Activated B cell treated with CpG ODN at 0.5 μM for 24 hours (primary cell): ENCODE measurements at regions not wholly inside any gene's neighbourhood (a gene's known extent, or its start where the extent isn't known, plus 50 kb on each side); places are given as distances from the start of the nearest gene placed in this dataset.

ENCODE experiments used
- ATAC-seq: fragments of 200-7000 bp; cut with Tn5 transposase; one replicate; pipeline ENCODE4 v1.10.0; 2021; ENCODE audit warnings: low read depth, mild to moderate bottlenecking, moderate library complexity
- CTCF ChIA-PET: fragments of 350-600 bp; sonication (Branson Sonifier 250); formaldehyde crosslinking; loops from one replicate; lab custom pipeline; 2021; ENCODE audit warnings: antibody characterized with exemption; lab: Charles Lee
- POLR2A ChIA-PET: fragments of 350-600 bp; sonication (Branson Sonifier 250); formaldehyde crosslinking; loops from one replicate; lab custom pipeline; 2021; ENCODE audit warnings: antibody characterized with exemption; lab: Charles Lee
- DNase-seq: peaks from one replicate; pipeline ENCODE4 v3.0.0; 2022
- H3K27ac Mint-ChIP-seq: one replicate; pipeline ENCODE4 v1.8.0; 2020; ENCODE audit warnings: mixed read lengths
- H3K27me3 Mint-ChIP-seq: one replicate; pipeline ENCODE4 v1.8.0; 2021; ENCODE audit warnings: mixed read lengths
- H3K36me3 Mint-ChIP-seq: one replicate; pipeline ENCODE4 v1.8.0; 2021; ENCODE audit warnings: low read depth, mixed read lengths
- H3K4me1 Mint-ChIP-seq: one replicate; pipeline ENCODE4 v1.8.0; 2021; ENCODE audit warnings: mixed read lengths
- H3K4me3 Mint-ChIP-seq: one replicate; pipeline ENCODE4 v1.8.0; 2020; ENCODE audit warnings: mild to moderate bottlenecking, mixed read lengths
- H3K9me3 Mint-ChIP-seq: one replicate; pipeline ENCODE4 v1.8.0; 2020; ENCODE audit warnings: mixed read lengths
- intact Hi-C: fragments of 100-400 bp; cut with micrococcal nuclease; formaldehyde crosslinking; loops from one replicate; pipeline ENCODE4 v1.15.1; 2024
- TF ChIP-seq, protein P1 (sequence below): fragments of 200-600 bp; IDR thresholded peaks from one replicate; pipeline ENCODE4 v1.8.0; 2022; ENCODE audit warnings: antibody characterized with exemption, mild to moderate bottlenecking

DNA sequence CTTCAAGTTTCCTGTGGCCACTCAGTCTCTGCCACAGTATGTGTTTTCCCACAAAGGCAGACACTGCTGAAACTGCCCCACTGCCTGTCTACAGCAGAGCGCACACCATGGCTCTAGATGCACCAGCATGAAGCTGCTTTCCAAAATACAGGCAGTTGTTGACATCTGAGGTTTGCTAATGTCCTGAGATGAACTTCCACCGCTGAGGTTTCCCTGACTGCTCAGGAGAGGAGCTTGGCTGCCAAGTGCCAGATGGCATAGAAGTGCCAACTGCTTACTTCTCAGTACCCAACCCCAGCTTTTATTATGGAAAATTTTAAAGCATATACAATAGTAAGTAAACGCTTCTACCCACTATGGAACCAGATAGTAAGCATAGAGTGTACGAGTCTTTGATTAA lies 61.0 kb upstream of the EXOC1L start:
- ChIA-PET POLR2A (no interaction called here), CTCF (no interaction called here)
- TF ChIP-seq, protein P1, sequence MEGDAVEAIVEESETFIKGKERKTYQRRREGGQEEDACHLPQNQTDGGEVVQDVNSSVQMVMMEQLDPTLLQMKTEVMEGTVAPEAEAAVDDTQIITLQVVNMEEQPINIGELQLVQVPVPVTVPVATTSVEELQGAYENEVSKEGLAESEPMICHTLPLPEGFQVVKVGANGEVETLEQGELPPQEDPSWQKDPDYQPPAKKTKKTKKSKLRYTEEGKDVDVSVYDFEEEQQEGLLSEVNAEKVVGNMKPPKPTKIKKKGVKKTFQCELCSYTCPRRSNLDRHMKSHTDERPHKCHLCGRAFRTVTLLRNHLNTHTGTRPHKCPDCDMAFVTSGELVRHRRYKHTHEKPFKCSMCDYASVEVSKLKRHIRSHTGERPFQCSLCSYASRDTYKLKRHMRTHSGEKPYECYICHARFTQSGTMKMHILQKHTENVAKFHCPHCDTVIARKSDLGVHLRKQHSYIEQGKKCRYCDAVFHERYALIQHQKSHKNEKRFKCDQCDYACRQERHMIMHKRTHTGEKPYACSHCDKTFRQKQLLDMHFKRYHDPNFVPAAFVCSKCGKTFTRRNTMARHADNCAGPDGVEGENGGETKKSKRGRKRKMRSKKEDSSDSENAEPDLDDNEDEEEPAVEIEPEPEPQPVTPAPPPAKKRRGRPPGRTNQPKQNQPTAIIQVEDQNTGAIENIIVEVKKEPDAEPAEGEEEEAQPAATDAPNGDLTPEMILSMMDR: no peak
- Mint-ChIP-seq H3K9me3 (no peaks in the 10 kb centered on the region), H3K4me1 (no peaks in the 10 kb centered on the region), H3K4me3 (no peak overlapping the region), H3K27me3 (no peaks in the 10 kb centered on the region), H3K36me3 (no peaks in the 10 kb centered on the region), H3K27ac (no peak overlapping the region)
- DNase-seq (no peak), ATAC-seq (no peak)
- intact Hi-C loops: no loop called here

DNA sequence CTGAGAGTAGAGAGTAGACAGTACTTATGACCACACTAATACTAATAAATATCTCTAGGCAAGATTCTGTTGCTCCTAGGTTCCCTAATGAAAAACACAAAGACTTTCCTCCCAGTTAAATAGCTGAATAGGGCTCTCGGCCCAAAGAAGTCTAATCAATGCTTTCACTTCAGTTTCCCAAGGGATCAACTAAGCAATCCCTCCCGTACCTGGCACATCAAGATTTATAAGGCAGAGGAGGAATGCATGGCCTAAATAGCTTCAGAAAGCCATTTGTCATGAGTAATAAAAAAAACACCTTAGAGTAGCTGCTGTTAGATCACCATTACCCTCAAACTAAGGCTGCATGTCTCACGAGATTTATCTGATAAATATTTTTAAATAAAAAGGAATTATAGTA lies 56.8 kb upstream of the EXOC1L start:
- POLR2A ChIA-PET: no interaction called here
- Mint-ChIP-seq H3K36me3 (no peaks in the 10 kb centered on the region), H3K27ac (no peak overlapping the region), H3K4me1 (no peaks in the 10 kb centered on the region), H3K27me3 (peaks cover 6% of the 10 kb centered on the region), H3K9me3 (no peaks in the 10 kb centered on the region), H3K4me3 (no peak overlapping the region)
- DNase-seq (no peak), ATAC-seq (no peak)
- CTCF ChIA-PET: no interaction called here
- TF ChIP-seq, protein P1: no peak
- intact Hi-C loops: no loop called here

DNA sequence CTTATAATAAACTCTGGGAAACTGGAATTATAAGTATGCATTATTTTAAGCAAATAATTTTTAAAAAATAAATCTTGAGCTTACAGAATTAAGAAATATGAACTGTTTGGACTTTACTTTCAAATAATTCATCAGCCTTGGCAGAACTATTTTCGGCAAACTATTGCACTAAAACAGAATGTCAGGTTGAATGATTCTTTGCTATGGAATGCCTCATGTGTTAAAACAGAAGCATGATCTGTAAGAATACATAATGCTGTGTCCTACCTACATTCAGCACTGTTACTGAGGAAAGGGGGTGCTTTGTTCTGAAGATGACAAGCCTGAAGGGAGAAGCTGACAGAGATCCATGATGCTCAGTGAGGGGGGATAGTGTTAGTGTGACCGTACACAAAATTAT lies 55.6 kb upstream of the EXOC1L start:
- DNase-seq: no peak
- intact Hi-C loops: no loop called here
- CTCF ChIA-PET: no interaction called here
- Mint-ChIP-seq H3K4me3 (no peak overlapping the region), H3K36me3 (no peaks in the 10 kb centered on the region), H3K9me3 (no peaks in the 10 kb centered on the region), H3K27me3 (peaks cover 6% of the 10 kb centered on the region), H3K27ac (no peak overlapping the region), H3K4me1 (no peaks in the 10 kb centered on the region)
- ATAC-seq: no peak
- POLR2A ChIA-PET: no interaction called here
- TF ChIP-seq, protein P1: no peak

DNA sequence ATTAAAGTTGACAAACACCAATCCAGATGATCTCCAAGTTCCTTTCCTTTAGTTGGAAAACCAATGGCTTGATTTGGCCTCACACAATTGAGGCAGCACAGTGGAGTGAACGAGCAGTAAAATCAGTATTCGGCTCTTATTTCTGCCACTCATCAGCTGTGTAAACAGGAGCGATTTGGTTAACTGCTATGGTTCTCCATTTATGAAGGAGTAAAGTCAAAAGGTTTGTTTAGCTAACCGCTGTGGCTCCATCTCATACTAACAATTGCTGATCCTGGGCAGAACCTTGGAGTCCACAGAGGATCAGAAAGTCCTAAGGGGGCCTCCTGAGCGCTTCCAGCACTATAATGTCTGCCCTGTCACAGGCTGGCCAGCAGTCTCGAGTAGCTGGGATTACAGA lies 54.5 kb upstream of the EXOC1L start:
- no peak for ATAC-seq
- peaks cover 6% of the 10 kb centered on the region for H3K27me3 Mint-ChIP-seq
- ChIA-PET POLR2A (no interaction called here), CTCF (interaction anchor here (0.6 kb wide), 1 partner anchor 370 kb away, joined by 3 read pairs; the partner anchor contains the start of gene TMEM165)
- H3K9me3 Mint-ChIP-seq: no peaks in the 10 kb centered on the region
- H3K4me1 Mint-ChIP-seq: no peaks in the 10 kb centered on the region
- H3K4me3 Mint-ChIP-seq: no peak overlapping the region
- TF ChIP-seq, protein P1: no peak
- H3K36me3 Mint-ChIP-seq: no peaks in the 10 kb centered on the region
- DNase-seq: no peak
- H3K27ac Mint-ChIP-seq: no peak overlapping the region
- intact Hi-C loops: no loop called here

DNA sequence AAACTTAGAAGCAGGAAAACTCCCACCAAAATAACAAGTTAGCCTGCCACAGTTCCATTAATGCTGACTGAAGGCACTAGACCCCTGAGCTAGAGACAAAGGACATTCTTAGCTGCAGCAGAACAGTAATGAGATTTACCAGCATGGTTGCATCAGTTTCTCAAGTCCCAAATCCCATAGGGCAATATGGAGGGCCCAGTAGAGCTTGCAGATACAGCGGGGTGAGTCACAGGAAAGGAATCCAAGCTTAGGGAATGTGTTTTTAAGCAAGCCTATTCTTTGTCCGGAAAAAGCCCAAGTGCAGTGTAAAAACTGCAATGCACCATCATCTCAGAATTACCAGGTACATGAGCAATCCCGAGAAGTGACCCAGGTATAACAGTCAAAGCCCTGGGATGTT lies 51.3 kb upstream of the EXOC1L start:
- no peaks in the 10 kb centered on the region for H3K9me3 Mint-ChIP-seq
- intact Hi-C loops: no loop called here
- H3K4me3 Mint-ChIP-seq: no peak overlapping the region
- no peak for ATAC-seq
- CTCF ChIA-PET: no interaction called here
- DNase-seq: no peak
- H3K4me1 Mint-ChIP-seq: no peaks in the 10 kb centered on the region
- TF ChIP-seq, protein P1: no peak
- H3K27me3 Mint-ChIP-seq: peaks cover 11% of the 10 kb centered on the region
- POLR2A ChIA-PET: no interaction called here
- no peaks in the 10 kb centered on the region for H3K36me3 Mint-ChIP-seq
- no peak overlapping the region for H3K27ac Mint-ChIP-seq
